Tibial nerve (tissue), 4 donors: ENCODE measurements at regions not wholly inside any gene's neighbourhood (a gene's known extent, or its start where the extent isn't known, plus 50 kb on each side); places are given as distances from the start of the nearest gene placed in this dataset.

Source experiments
- DNase-seq, 2 donors: peaks; one replicate each; pipeline ENCODE4 v3.0.0-alpha.2; 2019; ENCODE audit warnings: low spot score in 2 of 2
- H3K27ac ChIP-seq, 4 donors: fragments of 200-600 bp; sonication (generic) in 3 of 4; one replicate each; pipeline ENCODE4 v1.5.1; 2017 to 2019; ENCODE audit warnings: mild to moderate bottlenecking in 1 of 4
- H3K27me3 ChIP-seq, 2 donors: fragments of 200-600 bp; sonication (generic) in 1 of 2; one replicate each; pipeline versions ENCODE4 v1.5.1 to v1.6.0; 2017 to 2019
- H3K36me3 ChIP-seq, 3 donors: fragments of 200-600 bp; sonication (generic); one replicate each; pipeline ENCODE4 v1.5.1; 2018 to 2019
- H3K4me1 ChIP-seq, 4 donors: fragments of 200-600 bp; sonication (generic) in 3 of 4; one replicate each; pipeline ENCODE4 v1.5.1; 2017 to 2019
- H3K4me3 ChIP-seq, 4 donors: fragments of 200-600 bp; sonication (generic) in 3 of 4; one replicate each; pipeline ENCODE4 v1.5.1; 2017 to 2019; ENCODE audit warnings: mild to moderate bottlenecking in 1 of 4, moderate library complexity in 1 of 4
- H3K9me3 ChIP-seq, 4 donors: fragments of 200-600 bp; sonication (generic) in 3 of 4; one replicate each; pipeline ENCODE4 v1.5.1; 2017 to 2019
- EP300 ChIP-seq, 2 donors: sonication (generic); formaldehyde crosslinking; IDR thresholded peaks; one replicate each; pipeline ENCODE4 v1.6.1; 2017; ENCODE audit warnings: antibody characterized with exemption in 2 of 2, mild to moderate bottlenecking in 1 of 2
- POLR2A ChIP-seq, 2 donors: fragments of 450-650 bp; IDR thresholded peaks; one replicate each; pipeline ENCODE4 v1.6.1; 2017; ENCODE audit warnings: antibody characterized with exemption in 2 of 2, mild to moderate bottlenecking in 2 of 2, moderate library complexity in 2 of 2
- WGBS, 2 donors: methylation state at CpG; one replicate each; pipeline ENCODE4 v1.1.5; 2018; 5-methylcytosine and 5-hydroxymethylcytosine counted together
- TF ChIP-seq, protein P1 (sequence below), 5 experiments: fragments of 200-600 bp in 3 of 5; fragments of 450-650 bp in 2 of 5; sonication (generic) in 3 of 5; IDR thresholded peaks; one replicate each; pipeline ENCODE4 v1.5.1; 2016 to 2019; ENCODE audit warnings: antibody characterized with exemption in 5 of 5, mild to moderate bottlenecking in 3 of 5, moderate library complexity in 2 of 5

GRCh38 chr4:20430259-20430941, 178.7 kb downstream of the SLIT2 start:
- WGBS, 2 donors, result 71 to 74% methylated on average over 5 of the region's 5 CpGs
- Histone ChIP-seq H3K4me1 (peaks cover 0 to 24% (median 11%) of the 10 kb centered on the region in 4 donors), H3K9me3 (no peaks in the 10 kb centered on the region), H3K36me3 (no peaks in the 10 kb centered on the region), H3K4me3 (no peak overlapping the region), H3K27ac (peak overlapping the region in 1 of 4 donors; percentile 25), H3K27me3 (no peaks in the 10 kb centered on the region)
- DNase-seq, result no peak
- TF ChIP-seq POLR2A (IDR thresholded peaks at IDR 0.05) (no peak), EP300 (IDR thresholded peaks at IDR 0.05) (no peak)
- TF ChIP-seq, protein P1, sequence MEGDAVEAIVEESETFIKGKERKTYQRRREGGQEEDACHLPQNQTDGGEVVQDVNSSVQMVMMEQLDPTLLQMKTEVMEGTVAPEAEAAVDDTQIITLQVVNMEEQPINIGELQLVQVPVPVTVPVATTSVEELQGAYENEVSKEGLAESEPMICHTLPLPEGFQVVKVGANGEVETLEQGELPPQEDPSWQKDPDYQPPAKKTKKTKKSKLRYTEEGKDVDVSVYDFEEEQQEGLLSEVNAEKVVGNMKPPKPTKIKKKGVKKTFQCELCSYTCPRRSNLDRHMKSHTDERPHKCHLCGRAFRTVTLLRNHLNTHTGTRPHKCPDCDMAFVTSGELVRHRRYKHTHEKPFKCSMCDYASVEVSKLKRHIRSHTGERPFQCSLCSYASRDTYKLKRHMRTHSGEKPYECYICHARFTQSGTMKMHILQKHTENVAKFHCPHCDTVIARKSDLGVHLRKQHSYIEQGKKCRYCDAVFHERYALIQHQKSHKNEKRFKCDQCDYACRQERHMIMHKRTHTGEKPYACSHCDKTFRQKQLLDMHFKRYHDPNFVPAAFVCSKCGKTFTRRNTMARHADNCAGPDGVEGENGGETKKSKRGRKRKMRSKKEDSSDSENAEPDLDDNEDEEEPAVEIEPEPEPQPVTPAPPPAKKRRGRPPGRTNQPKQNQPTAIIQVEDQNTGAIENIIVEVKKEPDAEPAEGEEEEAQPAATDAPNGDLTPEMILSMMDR (IDR thresholded peaks at IDR 0.05), result no peak

- peak overlapping the region in 3 of 4 donors; percentile 49 to 65 (median 49) for H3K27ac ChIP-seq
- no peaks in the 10 kb centered on the region for H3K36me3 ChIP-seq
- peak overlapping the region in 1 of 4 donors; percentile 27 for H3K4me3 ChIP-seq
- H3K27me3 ChIP-seq, result no peaks in the 10 kb centered on the region
- DNase-seq, result no peak
- 49 to 50% methylated on average over 6 of the region's 6 CpGs for WGBS, 2 donors
- no peak for TF ChIP-seq EP300 (IDR thresholded peaks at IDR 0.05)
- TF ChIP-seq, protein P1 (IDR thresholded peaks at IDR 0.05), result no peak
- TF ChIP-seq POLR2A (IDR thresholded peaks at IDR 0.05), result no peak
- H3K4me1 ChIP-seq, result peaks cover 0 to 24% (median 9%) of the 10 kb centered on the region in 4 donors
- H3K9me3 ChIP-seq, result no peaks in the 10 kb centered on the region
Measured at GRCh38 chr4:20431543-20431951, 179.8 kb downstream of the SLIT2 start.

DNA sequence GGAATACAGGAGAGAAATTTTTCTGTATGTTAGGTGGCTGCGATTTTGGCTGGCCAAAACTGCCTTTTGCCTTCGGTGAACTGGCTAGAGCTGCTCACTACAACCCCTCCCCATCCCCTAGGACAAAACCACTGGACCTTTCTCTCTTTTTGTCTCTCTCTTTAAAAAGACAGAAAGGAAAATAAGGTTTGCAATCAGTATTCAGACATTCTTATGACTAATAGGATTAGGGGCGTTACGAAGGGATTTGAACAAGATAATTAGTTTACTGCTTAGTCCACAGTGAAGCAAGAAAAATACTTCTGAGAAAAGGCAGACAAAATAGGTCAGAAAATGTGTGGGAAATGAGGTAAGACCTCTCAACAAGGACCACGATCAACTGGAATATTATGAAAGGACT, 180.4 kb downstream of the SLIT2 start:
- H3K27me3 ChIP-seq, result no peaks in the 10 kb centered on the region
- no peak for DNase-seq
- peak overlapping the region in 2 of 4 donors; percentile 0 to 27 for H3K4me3 ChIP-seq
- H3K4me1 ChIP-seq, result peaks cover 0 to 24% (median 9%) of the 10 kb centered on the region in 4 donors
- WGBS, 2 donors, result 26 to 39% methylated on average over 5 of the region's 5 CpGs
- H3K27ac ChIP-seq, result peak overlapping the region in 3 of 4 donors; percentile 49 to 65 (median 49)
- TF ChIP-seq, protein P1 (IDR thresholded peaks at IDR 0.05), result no peak
- TF ChIP-seq EP300 (IDR thresholded peaks at IDR 0.05) (no peak), POLR2A (IDR thresholded peaks at IDR 0.05) (no peak)
- H3K9me3 ChIP-seq, result no peaks in the 10 kb centered on the region
- no peaks in the 10 kb centered on the region for H3K36me3 ChIP-seq

GRCh38 chr4:20433097-20433705, 181.5 kb downstream of the SLIT2 start:
- TF ChIP-seq EP300 (IDR thresholded peaks at IDR 0.05) (no peak), POLR2A (IDR thresholded peaks at IDR 0.05) (no peak)
- TF ChIP-seq, protein P1 (IDR thresholded peaks at IDR 0.05), result no peak
- no peak overlapping the region for H3K4me3 ChIP-seq
- H3K4me1 ChIP-seq, result peaks cover 0 to 24% (median 9%) of the 10 kb centered on the region in 4 donors
- peak overlapping the region in 2 of 4 donors; percentile 26 to 65 for H3K27ac ChIP-seq
- no peak for DNase-seq
- 42 to 54% methylated on average over 5 of the region's 5 CpGs for WGBS, 2 donors
- no peaks in the 10 kb centered on the region for H3K27me3 ChIP-seq
- H3K36me3 ChIP-seq, result no peaks in the 10 kb centered on the region
- no peaks in the 10 kb centered on the region for H3K9me3 ChIP-seq

DNA sequence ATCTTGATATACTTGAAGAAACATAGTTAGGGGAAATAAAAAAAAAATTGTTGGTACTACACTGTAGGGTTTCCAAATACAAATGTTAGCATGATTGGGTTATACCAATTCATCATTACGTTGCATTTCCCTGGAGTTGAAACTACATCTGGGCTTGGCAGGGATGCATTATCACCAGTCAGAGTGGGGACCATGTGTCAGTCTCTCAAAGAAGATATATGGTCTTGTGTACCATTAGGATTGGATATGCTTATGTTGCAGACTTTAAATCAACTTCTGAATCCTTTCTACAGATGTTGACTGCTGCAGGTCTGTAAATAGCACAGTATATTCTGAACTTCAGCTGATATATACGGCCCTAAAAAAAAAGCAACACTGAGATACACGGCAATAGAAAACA, 188.5 kb downstream of the SLIT2 start:
- no peak overlapping the region for H3K4me3 ChIP-seq
- no peak for DNase-seq
- H3K36me3 ChIP-seq, result no peaks in the 10 kb centered on the region
- TF ChIP-seq, protein P1 (IDR thresholded peaks at IDR 0.05), result no peak
- TF ChIP-seq EP300 (IDR thresholded peaks at IDR 0.05) (no peak), POLR2A (IDR thresholded peaks at IDR 0.05) (no peak)
- no peaks in the 10 kb centered on the region for H3K27me3 ChIP-seq
- peak overlapping the region in 1 of 4 donors; percentile 51 for H3K27ac ChIP-seq
- peaks cover 0 to 16% (median 2%) of the 10 kb centered on the region in 4 donors for H3K4me1 ChIP-seq
- 64 to 73% methylated on average over 3 of the region's 3 CpGs for WGBS, 2 donors
- H3K9me3 ChIP-seq, result no peaks in the 10 kb centered on the region
